Esophagus squamous epithelium (tissue), 4 donors: ENCODE measurements at regions not wholly inside any gene's neighbourhood (a gene's known extent, or its start where the extent isn't known, plus 50 kb on each side); places are given as distances from the start of the nearest gene placed in this dataset.

Experiments used
- CTCF ChIP-seq, 6 experiments: fragments of 450-650 bp in 4 of 6; fragments of 200-600 bp in 2 of 6; sonication (generic) in 2 of 6; IDR thresholded peaks; one replicate each; pipeline ENCODE4 v1.5.1; 2016 to 2019; ENCODE audit warnings: antibody characterized with exemption in 6 of 6, mild to moderate bottlenecking in 4 of 6, moderate library complexity in 4 of 6
- POLR2A ChIP-seq, 4 donors: fragments of 450-650 bp; IDR thresholded peaks; one replicate each; pipeline ENCODE4 v1.6.1; 2017; ENCODE audit warnings: antibody characterized with exemption in 4 of 4, mild to moderate bottlenecking in 4 of 4, moderate library complexity in 3 of 4

- TF ChIP-seq CTCF (IDR thresholded peaks at IDR 0.05): no peak
- TF ChIP-seq POLR2A (IDR thresholded peaks at IDR 0.05): no peak
Measured at GRCh38 chr4:108367751-108368150, 199.0 kb upstream of the LEF1 start.
